IMR-90 (cell line): ENCODE measurements at regions not wholly inside any gene's neighbourhood (a gene's known extent, or its start where the extent isn't known, plus 50 kb on each side); places are given as distances from the start of the nearest gene placed in this dataset.

ENCODE experiments used
- ATAC-seq: fragments of 200-7000 bp; cut with Tn5 transposase; 2 replicates; pipeline ENCODE4 v1.9.1; 2020; ENCODE audit warnings: low read depth, mild to moderate bottlenecking, moderate library complexity
- BruUV-seq: library from RNA; stranded (reverse); fragments of 400-500 nt; replicated peaks from 2 replicates; lab custom pipeline; 2021; lab: Mats Ljungman, UMichigan
- CTCF ChIA-PET: fragments of 300-600 bp; formaldehyde crosslinking; extraction: SDS; loops from one replicate; lab custom pipeline; 2021; ENCODE audit warnings: antibody characterized with exemption; lab: Yijun Ruan, JAX
- POLR2A ChIA-PET: fragments of 300-600 bp; sonication (Branson Sonifier 250); formaldehyde crosslinking; loops from one replicate; lab custom pipeline; 2022; ENCODE audit warnings: antibody characterized with exemption; ENCODE audit not compliant: unreplicated experiment; lab: Charles Lee
- DNase-seq: peaks from one replicate; pipeline ENCODE4 v3.0.0; 2013
- H2AFZ ChIP-seq: replicated peaks from 2 replicates; pipeline ENCODE3; 2013; ENCODE audit warnings: low read length, mild to moderate bottlenecking; ENCODE audit not compliant: poor library complexity
- H2AK5ac ChIP-seq: 2 replicates; pipeline ENCODE4 v1.6.1; 2013; ENCODE audit warnings: low read depth, low read length, inconsistent platforms
- H2AK9ac ChIP-seq: replicated peaks from 2 replicates; pipeline ENCODE3; 2013; ENCODE audit warnings: mild to moderate bottlenecking, low read depth, low read length, moderate library complexity; ENCODE audit not compliant: poor library complexity
- H2BK120ac ChIP-seq: 2 replicates; pipeline ENCODE4 v1.6.1; 2013; ENCODE audit warnings: low read depth, low read length, inconsistent platforms
- H2BK15ac ChIP-seq: 3 replicates; pipeline ENCODE4 v1.6.1; 2013; ENCODE audit warnings: low read depth, low read length, inconsistent platforms
- H2BK20ac ChIP-seq: 2 replicates; pipeline ENCODE4 v1.6.1; 2013; ENCODE audit warnings: low read depth, mild to moderate bottlenecking, inconsistent platforms, low read length, moderate library complexity
- H2BK5ac ChIP-seq: 2 replicates; pipeline ENCODE4 v1.6.1; 2013; ENCODE audit warnings: mild to moderate bottlenecking, low read depth, low read length, inconsistent platforms; ENCODE audit not compliant: poor library complexity, severe bottlenecking
- H3K14ac ChIP-seq: replicated peaks from 2 replicates; pipeline ENCODE4 v1.6.1; 2013; ENCODE audit warnings: low read depth, low read length, inconsistent platforms
- H3K18ac ChIP-seq: 2 replicates; pipeline ENCODE4 v1.6.1; 2013; ENCODE audit warnings: low read depth, low read length, control low read depth
- H3K23ac ChIP-seq: 2 replicates; pipeline ENCODE4 v1.6.1; 2013; ENCODE audit warnings: low read depth, low read length, inconsistent platforms
- H3K27ac ChIP-seq: 2 replicates; pipeline ENCODE4 v1.5.1; 2013; ENCODE audit warnings: mild to moderate bottlenecking, control low read depth, low read length; ENCODE audit not compliant: insufficient read depth
- H3K27me3 ChIP-seq: 2 replicates; pipeline ENCODE4 v1.6.1; 2013; ENCODE audit warnings: low read length; ENCODE audit not compliant: control insufficient read depth, insufficient read depth
- H3K36me3 ChIP-seq: 2 replicates; pipeline ENCODE4 v1.6.1; 2013; ENCODE audit warnings: low read length, mixed read lengths; ENCODE audit not compliant: control insufficient read depth, insufficient read depth
- H3K4ac ChIP-seq: 2 replicates; pipeline ENCODE4 v1.6.1; 2013; ENCODE audit warnings: low read depth, low read length, inconsistent platforms
- H3K4me1 ChIP-seq: 2 replicates; pipeline ENCODE4 v1.6.1; 2013; ENCODE audit warnings: low read length, mixed read lengths; ENCODE audit not compliant: control insufficient read depth, insufficient read depth
- H3K4me2 ChIP-seq: 2 replicates; pipeline ENCODE4 v1.6.1; 2013; ENCODE audit warnings: low read depth, mild to moderate bottlenecking, control low read depth, low read length, moderate library complexity
- H3K4me3 ChIP-seq: 2 replicates; pipeline ENCODE4 v1.5.1; 2013; ENCODE audit warnings: low read depth, mild to moderate bottlenecking, control low read depth, low read length, moderate library complexity; ENCODE audit not compliant: insufficient read depth
- H3K56ac ChIP-seq: 2 replicates; pipeline ENCODE4 v1.6.1; 2013; ENCODE audit warnings: low read length, inconsistent platforms; ENCODE audit not compliant: insufficient read depth; ENCODE audit errors: extremely low read depth
- H3K79me1 ChIP-seq, 2 experiments: 2 replicates each; pipeline ENCODE4 v1.6.1; 2013; ENCODE audit warnings: low read length in 2 of 2, inconsistent platforms in 1 of 2, low read depth in 1 of 2
- H3K9ac ChIP-seq: 2 replicates; pipeline ENCODE4 v1.6.1; 2013; ENCODE audit warnings: low read depth, low read length, control low read depth
- H3K9me1 ChIP-seq: 2 replicates; pipeline ENCODE4 v1.6.1; 2013; ENCODE audit warnings: low read length, inconsistent platforms; ENCODE audit not compliant: insufficient read depth
- H3K9me3 ChIP-seq: 2 replicates; pipeline ENCODE4 v1.6.1; 2013; ENCODE audit warnings: low read length; ENCODE audit not compliant: control insufficient read depth, insufficient read depth
- H4K20me1 ChIP-seq: 2 replicates; pipeline ENCODE4 v1.6.1; 2013; ENCODE audit warnings: low read length, inconsistent platforms; ENCODE audit not compliant: insufficient read depth
- H4K5ac ChIP-seq: 2 replicates; pipeline ENCODE4 v1.6.1; 2013; ENCODE audit warnings: mild to moderate bottlenecking, low read depth, low read length, control low read depth
- H4K8ac ChIP-seq, 2 experiments: 2 replicates each; pipeline ENCODE4 v1.6.1; 2013; ENCODE audit warnings: low read depth in 2 of 2, low read length in 2 of 2, control low read depth in 1 of 2, inconsistent platforms in 1 of 2
- H4K91ac ChIP-seq: 2 replicates; pipeline ENCODE4 v1.6.1; 2013; ENCODE audit warnings: low read depth, low read length, inconsistent platforms; ENCODE audit not compliant: insufficient read depth
- BHLHE40 ChIP-seq: fragments of 150-350 bp; IDR thresholded peaks from 2 replicates; pipeline ENCODE4 v1.6.1; 2016; ENCODE audit warnings: mild to moderate bottlenecking, low read depth, low read length
- CEBPB ChIP-seq: IDR thresholded peaks from 2 replicates; pipeline ENCODE4 v1.6.1; 2012; ENCODE audit warnings: low read depth, low read length, improper control_type of control experiment
- CHD1 ChIP-seq: IDR thresholded peaks from 2 replicates; pipeline ENCODE4 v1.6.1; 2012; ENCODE audit warnings: low read depth, low read length, improper control_type of control experiment
- CTCF ChIP-seq: conservative IDR thresholded peaks from 2 replicates; pipeline ENCODE4 v1.5.1; 2012; ENCODE audit warnings: mild to moderate bottlenecking, low read depth, low read length, improper control_type of control experiment
- ELK1 ChIP-seq: fragments of 150-350 bp; IDR thresholded peaks from 2 replicates; pipeline ENCODE4 v1.6.1; 2016; ENCODE audit warnings: low read depth, mild to moderate bottlenecking, low read length, moderate library complexity, borderline replicate concordance
- FOS ChIP-seq: fragments of 150-350 bp; IDR thresholded peaks from 2 replicates; pipeline ENCODE4 v1.6.1; 2016; ENCODE audit warnings: low read depth, low read length
- MAFK ChIP-seq: IDR thresholded peaks from 2 replicates; pipeline ENCODE4 v1.6.1; 2012; ENCODE audit warnings: low read depth, low read length, improper control_type of control experiment
- MAZ ChIP-seq: IDR thresholded peaks from 2 replicates; pipeline ENCODE4 v1.6.1; 2012; ENCODE audit warnings: low read depth, mild to moderate bottlenecking, low read length, improper control_type of control experiment, moderate library complexity, borderline replicate concordance
- MXI1 ChIP-seq: IDR thresholded peaks from 2 replicates; pipeline ENCODE4 v1.6.1; 2012; ENCODE audit warnings: low read depth, mild to moderate bottlenecking, low read length, moderate library complexity, borderline replicate concordance
- NFE2L2 ChIP-seq: fragments of 150-350 bp; IDR thresholded peaks from 2 replicates; pipeline ENCODE4 v1.6.1; 2016; ENCODE audit warnings: low read depth, mild to moderate bottlenecking, low read length
- POLR2A ChIP-seq: IDR thresholded peaks from 2 replicates; pipeline ENCODE4 v1.6.1; 2012; ENCODE audit warnings: mild to moderate bottlenecking, low read depth, low read length
- RAD21 ChIP-seq: IDR thresholded peaks from 2 replicates; pipeline ENCODE4 v1.6.1; 2012; ENCODE audit warnings: low read length, improper control_type of control experiment
- RCOR1 ChIP-seq: IDR thresholded peaks from 2 replicates; pipeline ENCODE4 v1.6.1; 2012; ENCODE audit warnings: mild to moderate bottlenecking, low read length, improper control_type of control experiment; ENCODE audit not compliant: insufficient replicate concordance
- RFX5 ChIP-seq: IDR thresholded peaks from 2 replicates; pipeline ENCODE4 v1.8.0; 2012; ENCODE audit warnings: low read depth, mild to moderate bottlenecking, low read length, moderate library complexity
- SMC3 ChIP-seq: fragments of 150-350 bp; IDR thresholded peaks from 2 replicates; pipeline ENCODE4 v1.6.1; 2016; ENCODE audit warnings: low read depth, mild to moderate bottlenecking, antibody characterized with exemption, low read length, moderate library complexity
- USF2 ChIP-seq: fragments of 150-350 bp; IDR thresholded peaks from 2 replicates; pipeline ENCODE4 v1.6.1; 2017; ENCODE audit warnings: mild to moderate bottlenecking, antibody characterized with exemption, low read length, low read depth
- WGBS, 2 experiments: methylation state at CpG; one replicate each; pipeline versions ENCODE4 v1.1.5 to v1.1.7; 2013; ENCODE audit warnings: missing lambda C conversion rate in 2 of 2; ENCODE audit not compliant: insufficient read length in 1 of 2; ENCODE audit errors: extremely low coverage in 2 of 2; 5-methylcytosine and 5-hydroxymethylcytosine counted together
- dilution Hi-C: fragments of 300-500 bp; cut with HindIII; formaldehyde crosslinking; loops from one replicate; pipeline ENCODE4 v1.14.3; 2018; ENCODE audit warnings: low sequenced_read_pairs; ENCODE audit not compliant: unreplicated experiment
- in situ Hi-C: fragments of 300-500 bp; cut with MboI; formaldehyde crosslinking; loops from 3 replicates; pipeline ENCODE4 v1.14.3; 2019; ENCODE audit warnings: low sequenced_read_pairs, inconsistent platforms, mixed read lengths
- intact Hi-C: fragments of 100-400 bp; cut with micrococcal nuclease; formaldehyde crosslinking; loops from 2 replicates; pipeline ENCODE4 v1.10.0; 2022

- Histone ChIP-seq H3K18ac (no peak overlapping the region), H2AK9ac (no peak overlapping the region), H2BK120ac (no peak overlapping the region), H2BK20ac (no peak overlapping the region), H2BK15ac (no peak overlapping the region), H4K91ac (no peak overlapping the region), H3K4me3 (no peak overlapping the region), H3K27me3 (no peaks in the 10 kb centered on the region), H3K9me3 (no peaks in the 10 kb centered on the region), H2BK5ac (no peak overlapping the region), H4K20me1 (no peaks in the 10 kb centered on the region), H4K8ac (no peak overlapping the region), H3K27ac (no peak overlapping the region), H3K56ac (no peak overlapping the region), H3K9ac (no peak overlapping the region), H3K4me2 (no peak overlapping the region), H3K79me1 (no peaks in the 10 kb centered on the region), H2AK5ac (no peak overlapping the region), H2AFZ (no peak overlapping the region), H3K4me1 (no peaks in the 10 kb centered on the region), H3K14ac (no peak overlapping the region), H3K4ac (no peak overlapping the region), H3K23ac (no peak overlapping the region), H4K5ac (no peak overlapping the region), H3K36me3 (no peaks in the 10 kb centered on the region), H3K9me1 (no peaks in the 10 kb centered on the region)
- ChIA-PET CTCF (no interaction called here), POLR2A (no interaction called here)
- dilution Hi-C loops (no loop called here), intact Hi-C loops (no loop called here), in situ Hi-C loops (no loop called here)
- no peak for TF ChIP-seq MAFK
- TF ChIP-seq RAD21 = no peak
- TF ChIP-seq SMC3 = no peak
- TF ChIP-seq RFX5 = no peak
- no peak for TF ChIP-seq CTCF
- no peak for TF ChIP-seq CEBPB
- no peak for TF ChIP-seq CHD1
- no peak for TF ChIP-seq FOS
- TF ChIP-seq RCOR1 = no peak
- TF ChIP-seq NFE2L2 = no peak
- TF ChIP-seq ELK1 = no peak
- TF ChIP-seq USF2 = no peak
- no peak for TF ChIP-seq POLR2A
- no peak for TF ChIP-seq BHLHE40
- no peak for TF ChIP-seq MXI1
- TF ChIP-seq MAZ = no peak
- ATAC-seq (no peak), DNase-seq (no peak)
- no TSS peak for BruUV-seq
- WGBS, 2 experiments = no CpG with 5 or more reads among the region's 4 CpGs
These were observed 217.6 kb upstream of the SAMSN1 start for GRCh38 chr21:14763695-14764064.
